HL-60 (cell line): ENCODE measurements at regions not wholly inside any gene's neighbourhood (a gene's known extent, or its start where the extent isn't known, plus 50 kb on each side); places are given as distances from the start of the nearest gene placed in this dataset.

ENCODE experiments used
- DNase-seq, 2 experiments: peaks; one replicate each; pipeline ENCODE4 v3.0.0-alpha.2; 2010 to 2020; ENCODE audit warnings: low read depth in 1 of 2, low spot score in 1 of 2
- H3K27ac ChIP-seq: fragments of 250-450 bp; sonication (Bioruptor Pico); replicated peaks from 2 replicates; pipeline ENCODE4 v1.5.1; 2020; ENCODE audit warnings: mild to moderate bottlenecking, moderate library complexity
- H3K27me3 ChIP-seq: fragments of 250-450 bp; sonication (Bioruptor Pico); 2 replicates; pipeline ENCODE4 v1.5.1; 2021; ENCODE audit warnings: mild to moderate bottlenecking, moderate library complexity; ENCODE audit not compliant: insufficient read depth, poor library complexity, severe bottlenecking
- H3K4me3 ChIP-seq: replicated peaks from 2 replicates; pipeline ENCODE4 v1.5.1; 2011; ENCODE audit warnings: mild to moderate bottlenecking, control low read depth, low read length; ENCODE audit not compliant: insufficient read depth
- GABPA ChIP-seq: IDR thresholded peaks from 2 replicates; pipeline ENCODE4 v1.6.1; 2012; ENCODE audit warnings: low read depth
- POLR2AphosphoS5 ChIP-seq: IDR thresholded peaks from 2 replicates; pipeline ENCODE4 v1.6.1; 2012; ENCODE audit warnings: low read depth
- REST ChIP-seq: IDR thresholded peaks from 2 replicates; pipeline ENCODE4 v1.6.1; 2012; ENCODE audit warnings: low read depth; ENCODE audit not compliant: insufficient replicate concordance
- SPI1 ChIP-seq: IDR thresholded peaks from 2 replicates; pipeline ENCODE4 v1.6.1; 2012; ENCODE audit warnings: low read depth, mild to moderate bottlenecking, borderline replicate concordance
- TF ChIP-seq, protein P1 (sequence below): IDR thresholded peaks from one replicate; pipeline ENCODE4 v1.5.1; 2011; ENCODE audit warnings: low read length, control low read depth, inconsistent platforms; ENCODE audit not compliant: insufficient read depth

- no peak overlapping the region for H3K4me3 ChIP-seq
- no peak overlapping the region for H3K27ac ChIP-seq
- no peaks in the 10 kb centered on the region for H3K27me3 ChIP-seq
- DNase-seq = no peak
- no peak for TF ChIP-seq SPI1
- no peak for TF ChIP-seq POLR2AphosphoS5
- TF ChIP-seq GABPA = no peak
- TF ChIP-seq REST = no peak
- TF ChIP-seq, protein P1, sequence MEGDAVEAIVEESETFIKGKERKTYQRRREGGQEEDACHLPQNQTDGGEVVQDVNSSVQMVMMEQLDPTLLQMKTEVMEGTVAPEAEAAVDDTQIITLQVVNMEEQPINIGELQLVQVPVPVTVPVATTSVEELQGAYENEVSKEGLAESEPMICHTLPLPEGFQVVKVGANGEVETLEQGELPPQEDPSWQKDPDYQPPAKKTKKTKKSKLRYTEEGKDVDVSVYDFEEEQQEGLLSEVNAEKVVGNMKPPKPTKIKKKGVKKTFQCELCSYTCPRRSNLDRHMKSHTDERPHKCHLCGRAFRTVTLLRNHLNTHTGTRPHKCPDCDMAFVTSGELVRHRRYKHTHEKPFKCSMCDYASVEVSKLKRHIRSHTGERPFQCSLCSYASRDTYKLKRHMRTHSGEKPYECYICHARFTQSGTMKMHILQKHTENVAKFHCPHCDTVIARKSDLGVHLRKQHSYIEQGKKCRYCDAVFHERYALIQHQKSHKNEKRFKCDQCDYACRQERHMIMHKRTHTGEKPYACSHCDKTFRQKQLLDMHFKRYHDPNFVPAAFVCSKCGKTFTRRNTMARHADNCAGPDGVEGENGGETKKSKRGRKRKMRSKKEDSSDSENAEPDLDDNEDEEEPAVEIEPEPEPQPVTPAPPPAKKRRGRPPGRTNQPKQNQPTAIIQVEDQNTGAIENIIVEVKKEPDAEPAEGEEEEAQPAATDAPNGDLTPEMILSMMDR = no peak
These were observed 488.9 kb upstream of the CITED2 start for GRCh38 chr6:139863346-139863745.

DNA sequence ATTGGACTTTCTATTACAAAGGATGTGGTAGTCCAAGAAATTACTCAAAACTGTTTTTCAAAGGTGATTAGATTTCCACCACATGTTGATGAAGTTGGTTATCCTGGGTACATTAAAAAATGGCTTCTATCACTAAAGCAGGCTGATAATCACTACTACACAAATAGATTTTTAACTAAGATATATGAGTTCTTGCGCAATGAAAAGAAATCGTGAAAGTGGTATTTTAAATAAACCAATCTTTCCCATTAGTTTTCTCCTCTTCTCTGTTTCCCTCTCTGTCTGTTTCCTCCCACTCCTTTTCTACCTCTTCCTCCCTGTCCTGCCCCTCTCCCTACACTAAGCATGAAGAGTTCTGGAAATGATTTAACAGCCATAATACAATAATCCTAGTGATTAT is 487.9 kb upstream of the CITED2 start:
- Histone ChIP-seq H3K27me3 (no peaks in the 10 kb centered on the region), H3K4me3 (no peak overlapping the region), H3K27ac (no peak overlapping the region)
- DNase-seq = no peak
- no peak for TF ChIP-seq POLR2AphosphoS5

DNA sequence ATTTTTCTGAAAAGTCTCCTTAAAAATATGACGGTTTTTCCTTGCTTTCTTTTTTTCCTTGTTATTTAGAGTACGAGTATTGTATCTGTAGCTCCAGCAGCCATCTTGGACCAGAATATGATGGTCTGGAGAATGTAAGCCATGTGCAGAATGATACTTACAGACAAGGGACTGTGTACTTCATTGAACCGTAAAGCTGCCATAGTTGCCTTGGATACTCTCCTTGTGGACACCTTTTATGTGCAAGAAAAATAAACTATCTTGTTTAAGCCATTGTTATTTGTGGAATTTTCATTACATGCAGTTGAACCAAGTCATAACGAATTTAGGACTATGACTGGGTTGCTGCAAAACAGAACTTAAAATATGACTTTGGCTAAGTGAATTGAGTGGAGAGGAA is 485.8 kb upstream of the CITED2 start:
- Histone ChIP-seq H3K27me3 (no peaks in the 10 kb centered on the region), H3K27ac (no peak overlapping the region), H3K4me3 (no peak overlapping the region)
- TF ChIP-seq, protein P1 = no peak
- DNase-seq = no peak

DNA sequence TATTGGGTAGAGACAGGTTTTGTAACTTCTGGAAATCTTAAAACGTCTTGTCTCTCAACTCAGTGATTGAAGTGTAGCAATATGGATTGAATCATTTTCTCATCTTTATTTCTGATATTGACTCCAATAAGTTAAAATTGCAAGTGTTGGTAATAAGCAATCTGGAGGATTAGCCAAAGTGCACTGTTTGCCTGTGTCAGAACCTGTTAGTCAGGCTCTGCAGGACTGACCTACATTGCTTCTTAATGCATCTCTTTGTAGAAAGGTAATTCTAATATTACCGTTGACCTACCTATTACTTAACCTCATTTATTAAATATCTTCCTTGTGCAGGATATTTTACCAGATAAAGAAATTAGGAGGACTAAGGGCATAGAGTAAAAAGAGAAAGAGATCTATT is 484.0 kb upstream of the CITED2 start:
- no peak overlapping the region for H3K4me3 ChIP-seq
- no peak for TF ChIP-seq POLR2AphosphoS5
- no peak for TF ChIP-seq GABPA
- TF ChIP-seq, protein P1 = no peak
- no peak for TF ChIP-seq SPI1
- TF ChIP-seq REST = no peak
- H3K27ac ChIP-seq = no peak overlapping the region
- H3K27me3 ChIP-seq = no peaks in the 10 kb centered on the region
- no peak for DNase-seq
